NCI-H2196 treated with DMSO at 0.1 percent for 48 hours (cell line): ENCODE measurements at regions not wholly inside any gene's neighbourhood (a gene's known extent, or its start where the extent isn't known, plus 50 kb on each side); places are given as distances from the start of the nearest gene placed in this dataset.
"Not testable (repeated sequence)": the region's sequence is repeated elsewhere in the genome, so short reads cannot be mapped to it uniquely, and the experiment has no call there.

Experiments used
- DNase-seq: peaks from one replicate; lab custom pipeline; 2025; ENCODE audit not compliant: unreplicated experiment; lab: John Stamatoyannopoulos, UW

DNA sequence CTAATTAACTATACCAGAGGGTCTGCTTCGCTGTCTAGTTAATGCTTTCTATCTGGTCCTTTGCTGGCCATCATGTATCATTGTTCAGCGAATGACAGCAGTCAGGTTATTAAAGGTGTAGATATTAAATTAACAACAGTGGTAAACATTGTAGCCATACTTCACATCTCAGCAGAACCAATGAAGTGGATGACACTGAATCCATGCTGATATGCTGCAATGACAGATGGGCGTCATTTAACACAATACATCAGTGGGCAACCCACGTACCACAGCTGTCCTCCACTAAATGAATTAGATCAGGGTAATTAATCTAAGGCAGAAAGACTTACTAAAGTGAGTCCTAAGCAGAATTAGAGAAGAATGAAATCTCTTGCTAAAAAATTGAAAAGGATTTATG, 767.2 kb downstream of the NXPH1 start:
- DNase-seq: no peak

DNA sequence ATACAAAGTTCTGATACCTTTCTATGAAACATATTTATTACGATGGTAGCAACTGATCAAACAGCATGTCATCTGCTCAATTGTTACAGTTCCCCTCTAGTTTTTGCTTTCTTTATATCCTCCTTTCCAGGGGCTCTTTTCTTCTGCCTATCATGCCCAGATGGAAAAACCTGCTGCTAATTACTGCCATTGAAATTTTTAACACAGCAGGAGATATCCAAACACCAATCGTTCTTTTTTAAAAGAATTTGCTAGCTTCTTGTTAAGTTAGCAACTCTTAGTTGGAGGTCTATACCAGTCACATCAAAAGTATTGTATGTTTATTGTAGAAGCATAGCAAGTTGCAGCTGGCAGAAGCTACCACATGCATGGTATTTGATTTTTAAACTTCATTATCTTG, 768.5 kb downstream of the NXPH1 start:
- DNase-seq: no peak

GRCh38 chr7:9204571-9204970, 771.2 kb downstream of the NXPH1 start:
- DNase-seq: no peak

DNA sequence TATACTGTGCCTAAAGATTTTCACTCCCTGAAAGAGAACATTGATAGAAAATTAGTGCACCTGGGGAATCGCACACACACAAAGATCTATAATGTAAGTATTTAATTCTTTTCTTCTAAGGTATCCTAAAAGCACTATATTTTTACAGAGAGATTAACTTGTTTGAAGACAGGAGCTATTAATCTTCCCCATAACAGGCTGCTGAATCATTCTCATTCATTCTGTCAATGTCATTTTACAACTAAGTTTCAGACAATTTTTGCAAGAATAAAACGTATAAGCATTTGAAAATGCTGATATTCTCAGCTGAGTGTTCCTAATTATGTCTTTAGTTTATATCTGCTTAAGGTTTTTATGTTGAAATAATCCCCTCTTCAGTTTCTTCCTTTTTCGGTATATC, 776.7 kb downstream of the NXPH1 start:
- no peak for DNase-seq

GRCh38 chr7:9217204-9217603, 783.8 kb downstream of the NXPH1 start:
- no peak for DNase-seq

DNA sequence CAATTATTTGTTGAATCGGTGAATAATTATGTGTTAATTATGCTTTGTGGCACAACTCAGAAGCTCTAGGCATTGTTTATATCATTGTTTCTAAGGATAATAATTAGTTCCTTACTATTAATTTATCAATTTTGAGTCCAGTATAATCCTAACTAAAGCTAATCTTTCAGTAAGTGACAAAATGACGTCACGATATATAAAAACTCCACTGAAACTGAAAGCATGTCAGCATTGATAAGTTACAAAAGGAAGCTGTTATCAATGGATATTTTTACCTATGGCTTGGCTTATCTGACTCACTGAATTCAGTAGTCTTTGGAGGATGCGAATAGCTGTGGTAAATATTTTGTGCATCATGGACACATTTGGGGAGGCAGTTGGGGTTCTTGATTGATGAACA, 793.1 kb downstream of the NXPH1 start:
- DNase-seq: no peak

- DNase-seq: no peak
Observed at GRCh38 chr7:9231630-9232121, 798.3 kb downstream of the NXPH1 start.

DNA sequence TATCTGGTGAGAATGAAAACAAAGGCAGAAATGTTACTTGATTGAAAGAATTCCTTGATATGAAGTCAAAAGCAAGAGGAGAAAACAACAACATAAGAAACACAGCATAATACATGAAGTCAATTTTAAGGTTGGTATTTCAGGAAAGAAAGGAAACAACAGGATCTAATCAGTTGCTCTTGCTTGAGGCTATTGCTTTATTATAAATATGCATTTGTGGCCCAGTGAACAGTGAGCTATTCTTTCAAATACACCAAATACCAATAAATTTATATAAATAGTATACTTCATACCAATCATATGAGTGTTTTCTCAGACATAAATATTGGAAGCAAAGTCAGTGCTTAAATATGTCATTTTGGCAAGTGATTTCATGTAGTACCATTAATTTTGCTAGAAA, 806.6 kb downstream of the NXPH1 start:
- no peak for DNase-seq

- no peak for DNase-seq
Observed at GRCh38 chr7:9241826-9242225, 808.4 kb downstream of the NXPH1 start.

DNA sequence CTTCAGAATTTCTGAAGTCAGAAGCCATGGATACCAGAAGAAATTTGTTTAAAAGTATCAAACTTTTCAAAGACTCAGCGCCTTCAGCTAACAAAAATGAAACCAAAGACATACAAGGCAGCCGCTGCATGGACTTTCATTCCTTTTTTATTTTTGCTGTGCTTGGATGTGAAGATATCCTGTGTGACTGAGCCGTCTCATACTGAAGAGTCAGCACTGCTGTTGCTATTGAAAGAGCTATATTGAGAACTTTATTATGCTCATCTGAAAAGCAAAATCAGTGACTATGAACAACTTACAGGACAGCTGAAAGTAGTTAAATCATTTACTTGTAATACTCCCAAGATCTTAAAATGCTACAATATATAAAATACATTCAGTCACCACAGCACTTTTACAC, 809.2 kb downstream of the NXPH1 start:
- no peak for DNase-seq

DNA sequence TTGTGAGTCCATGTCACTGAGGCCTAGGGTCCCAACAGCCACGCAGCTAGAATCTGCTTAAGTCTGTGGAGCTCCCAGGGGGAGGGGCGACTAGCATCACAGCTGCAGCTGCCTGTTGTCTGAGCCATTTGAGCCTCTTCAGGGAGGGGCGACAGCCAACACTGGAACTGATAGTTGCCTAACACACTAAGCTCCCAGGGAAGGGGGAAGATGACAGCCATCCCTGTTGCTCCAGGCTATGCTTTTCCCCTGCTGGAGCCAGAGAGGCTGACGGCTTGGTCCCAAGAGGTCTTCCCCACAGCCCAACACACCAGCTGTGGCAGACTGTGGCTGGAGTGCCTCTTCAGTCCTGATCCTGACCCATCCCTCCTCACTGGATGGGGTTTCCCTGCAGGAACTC, 817.5 kb downstream of the NXPH1 start:
- no peak for DNase-seq

DNA sequence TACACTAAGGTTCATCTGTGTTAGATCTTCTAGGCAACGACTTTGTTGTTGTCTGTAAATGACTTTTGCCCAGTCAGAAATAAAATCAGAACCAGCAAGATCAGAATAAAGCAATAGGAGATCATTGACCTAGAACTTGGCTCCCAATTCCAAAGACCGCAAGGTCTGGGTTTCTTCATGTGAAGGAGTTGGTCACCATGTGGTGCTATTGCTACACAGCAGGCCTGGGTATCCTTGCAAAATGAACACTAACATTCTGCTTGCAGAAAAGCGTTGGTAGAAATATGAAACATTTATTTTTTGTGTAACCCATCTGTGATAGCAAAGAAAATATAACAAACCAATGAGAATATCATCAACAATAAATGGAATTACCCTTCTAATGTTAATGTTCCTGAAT, 831.0 kb downstream of the NXPH1 start:
- no peak for DNase-seq

GRCh38 chr7:9280088-9280487, 846.7 kb downstream of the NXPH1 start:
- DNase-seq: no peak

- DNase-seq: no peak
Observed at GRCh38 chr7:9283246-9283645, 849.8 kb downstream of the NXPH1 start.

GRCh38 chr7:9302436-9302835, 869.0 kb downstream of the NXPH1 start:
- no peak for DNase-seq

- no peak for DNase-seq
Observed at GRCh38 chr7:9307131-9307530, 873.7 kb downstream of the NXPH1 start.

GRCh38 chr7:9324513-9324912, 891.1 kb downstream of the NXPH1 start:
- no peak for DNase-seq

GRCh38 chr7:9328296-9328695, 894.9 kb downstream of the NXPH1 start:
- no peak for DNase-seq

DNA sequence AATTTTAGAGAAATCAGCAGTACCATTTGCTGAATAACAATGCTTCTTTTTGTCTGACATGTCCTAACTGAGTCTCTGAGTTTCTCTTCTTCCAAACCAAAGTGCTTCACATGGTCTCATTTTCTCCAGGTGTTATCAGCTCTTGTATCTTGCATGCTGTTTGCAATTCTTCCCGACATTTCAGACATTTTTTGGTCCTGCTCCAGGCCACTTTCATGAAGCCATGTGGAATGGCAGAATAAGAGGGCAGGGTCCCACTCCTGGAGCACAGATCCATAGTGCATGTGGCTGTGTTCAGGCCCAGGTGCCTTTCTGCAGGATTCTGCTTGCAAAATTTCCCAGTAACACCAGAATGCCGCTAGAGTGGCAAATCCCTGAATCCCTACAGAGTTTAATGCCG, 916.2 kb downstream of the NXPH1 start:
- DNase-seq: no peak

GRCh38 chr7:9391221-9391620, 957.8 kb downstream of the NXPH1 start:
- DNase-seq: no peak

DNA sequence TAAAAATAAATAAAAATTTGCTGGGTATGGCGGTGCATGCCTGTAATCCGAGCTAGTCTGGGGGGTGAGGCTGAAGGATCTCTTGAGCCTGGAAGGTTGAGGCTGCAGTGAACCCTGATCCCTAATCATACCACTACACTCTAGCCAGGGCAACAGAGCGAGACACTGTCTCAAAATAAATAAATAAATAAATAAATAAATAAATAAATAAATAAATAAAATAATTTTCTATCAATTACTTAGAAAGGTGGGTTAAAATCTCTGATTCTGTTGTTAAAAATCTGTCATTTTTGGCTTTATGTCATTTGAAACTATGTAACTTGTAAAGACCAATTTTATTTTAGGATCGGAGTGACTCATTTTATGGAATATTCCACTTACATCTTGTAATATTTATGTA, 958.6 kb downstream of the NXPH1 start:
- no peak for DNase-seq

DNA sequence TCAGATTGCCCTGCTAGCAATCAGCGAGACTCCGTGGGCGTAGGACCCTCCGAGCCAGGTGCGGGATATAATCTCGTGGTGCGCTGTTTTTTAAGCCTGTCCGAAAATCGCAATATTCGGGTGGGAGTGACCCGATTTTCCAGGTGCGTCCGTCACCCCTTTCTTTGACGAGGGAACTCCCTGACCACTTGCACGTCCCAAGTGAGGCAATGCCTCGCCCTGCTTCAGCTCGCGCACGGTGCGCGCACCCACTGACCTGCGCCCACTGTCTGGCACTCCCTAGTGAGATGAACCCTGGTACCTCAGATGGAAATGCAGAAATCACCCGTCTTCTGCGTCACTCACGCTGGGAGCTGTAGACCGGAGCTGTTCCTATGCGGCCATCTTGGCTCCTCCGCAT, 971.0 kb downstream of the NXPH1 start:
- not testable (repeated sequence) for DNase-seq

- no peak for DNase-seq
Observed at GRCh38 chr7:9407816-9408215, 974.4 kb downstream of the NXPH1 start.

DNA sequence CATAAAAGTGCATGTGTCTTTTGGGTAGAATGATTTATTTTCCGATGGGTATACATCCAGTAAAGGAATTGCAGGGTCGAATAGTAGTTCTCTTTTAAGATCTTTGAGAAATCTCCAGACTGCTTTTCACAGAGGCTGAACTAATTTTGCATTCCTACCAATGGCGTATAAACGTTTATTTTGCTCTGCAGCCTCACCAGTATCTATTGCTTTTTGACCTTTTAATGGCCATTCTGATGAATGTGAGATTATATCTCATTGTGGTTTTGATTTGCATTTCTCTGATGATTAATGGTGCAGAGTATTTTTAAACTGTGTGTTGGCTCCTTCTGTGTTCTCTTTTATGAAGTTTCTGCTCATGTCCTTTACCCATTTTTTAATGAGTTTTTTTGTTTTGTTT, 1020.1 kb downstream of the NXPH1 start:
- no peak for DNase-seq
